HEK293 (cell line): ENCODE measurements at regions not wholly inside any gene's neighbourhood (a gene's known extent, or its start where the extent isn't known, plus 50 kb on each side); places are given as distances from the start of the nearest gene placed in this dataset.
A peak's percentile ranks its signal among the peaks of the same experiment; 100 is the strongest.

ENCODE experiments used
- CTCF ChIA-PET: fragments of 350-600 bp; formaldehyde crosslinking; extraction: SDS; loops from one replicate; lab custom pipeline; 2021; ENCODE audit warnings: antibody characterized with exemption; lab: Yijun Ruan, JAX
- POLR2A ChIA-PET: fragments of 300-600 bp; formaldehyde crosslinking; extraction: SDS; loops from one replicate; lab custom pipeline; 2020; ENCODE audit warnings: antibody characterized with exemption, inconsistent platforms; lab: Yijun Ruan, JAX
- H3K27ac ChIP-seq: fragments of 200-500 bp; sonication (Bioruptor generic); 2 replicates; pipeline ENCODE4 v1.5.1; 2014; ENCODE audit warnings: low read depth, low read length, control low read depth, inconsistent platforms; ENCODE audit errors: extremely low read depth
- H3K36me3 ChIP-seq, 2 experiments: fragments of 200-500 bp in 1 of 2; sonication (Bioruptor generic) in 1 of 2; 1 replicate in 1 of 2; 2 replicates in 1 of 2; pipeline ENCODE4 v1.5.1; 2014 to 2017; ENCODE audit warnings: inconsistent platforms in 2 of 2, low read length in 2 of 2; ENCODE audit not compliant: control insufficient read depth in 2 of 2, insufficient read depth in 1 of 2
- H3K4me1 ChIP-seq: fragments of 200-500 bp; sonication (Bioruptor generic); 2 replicates; pipeline ENCODE4 v1.5.1; 2014; ENCODE audit warnings: mild to moderate bottlenecking, low read length, inconsistent platforms; ENCODE audit not compliant: control insufficient read depth, insufficient read depth
- H3K4me3 ChIP-seq: 2 replicates; pipeline ENCODE4 v1.5.1; 2011; ENCODE audit warnings: low read depth, mild to moderate bottlenecking, control low read depth, low read length, moderate library complexity
- H3K9me3 ChIP-seq: fragments of 200-500 bp; sonication (Bioruptor generic); 2 replicates; pipeline ENCODE4 v1.5.1; 2014; ENCODE audit warnings: low read depth, low read length, inconsistent platforms; ENCODE audit not compliant: control insufficient read depth, insufficient read depth
- BCL6B ChIP-seq: fragments of 450-650 bp; formaldehyde crosslinking; IDR thresholded peaks from 2 replicates; pipeline ENCODE4 v1.5.1; 2017; ENCODE audit warnings: missing biosample characterization, missing genetic modification characterization
- FEZF1 ChIP-seq: fragments of 450-650 bp; formaldehyde crosslinking; IDR thresholded peaks from 2 replicates; pipeline ENCODE4 v1.5.1; 2016; ENCODE audit warnings: missing biosample characterization, missing genetic modification characterization
- GLI2 ChIP-seq: fragments of 450-650 bp; formaldehyde crosslinking; IDR thresholded peaks from 2 replicates; pipeline ENCODE4; 2017; ENCODE audit warnings: missing biosample characterization, missing genetic modification characterization, low read depth, borderline replicate concordance
- GLIS2 ChIP-seq: fragments of 450-650 bp; formaldehyde crosslinking; IDR thresholded peaks from 2 replicates; pipeline ENCODE4 v1.5.1; 2016; ENCODE audit warnings: missing biosample characterization, missing genetic modification characterization
- HOXD13 ChIP-seq: sonication (generic); formaldehyde crosslinking; IDR thresholded peaks from 2 replicates; pipeline ENCODE4 v1.8.0; 2022; ENCODE audit warnings: missing genetic modification reagents, borderline replicate concordance
- KLF17 ChIP-seq: fragments of 450-650 bp; formaldehyde crosslinking; IDR thresholded peaks from 2 replicates; pipeline ENCODE4 v1.5.1; 2016; ENCODE audit warnings: missing biosample characterization, missing genetic modification characterization
- PRDM4 ChIP-seq: fragments of 450-650 bp; formaldehyde crosslinking; IDR thresholded peaks from 2 replicates; pipeline ENCODE4 v1.5.1; 2017; ENCODE audit warnings: missing biosample characterization, missing genetic modification characterization
- TRIM28 ChIP-seq: IDR thresholded peaks from 2 replicates; pipeline ENCODE4 v1.6.1; 2011; ENCODE audit warnings: low read length, control low read depth, borderline replicate concordance
- ZBTB20 ChIP-seq: fragments of 450-650 bp; formaldehyde crosslinking; IDR thresholded peaks from 2 replicates; pipeline ENCODE4 v1.5.1; 2016; ENCODE audit warnings: missing biosample characterization, missing genetic modification characterization
- ZFP3 ChIP-seq: fragments of 450-650 bp; formaldehyde crosslinking; IDR thresholded peaks from 2 replicates; pipeline ENCODE4 v1.5.1; 2016; ENCODE audit warnings: low read depth, missing biosample characterization, missing genetic modification characterization
- ZNF10 ChIP-seq: fragments of 450-650 bp; formaldehyde crosslinking; IDR thresholded peaks from 2 replicates; pipeline ENCODE4 v1.5.1; 2017; ENCODE audit warnings: missing biosample characterization, missing genetic modification characterization
- ZNF112 ChIP-seq: fragments of 450-650 bp; formaldehyde crosslinking; IDR thresholded peaks from 2 replicates; pipeline ENCODE4 v1.5.0; 2017; ENCODE audit warnings: missing biosample characterization, missing genetic modification characterization
- ZNF140 ChIP-seq: fragments of 450-650 bp; formaldehyde crosslinking; IDR thresholded peaks from 2 replicates; pipeline ENCODE4 v1.5.1; 2016; ENCODE audit warnings: missing biosample characterization, missing genetic modification characterization
- ZNF174 ChIP-seq: fragments of 450-650 bp; formaldehyde crosslinking; IDR thresholded peaks from 2 replicates; pipeline ENCODE4 v1.5.0; 2017; ENCODE audit warnings: missing biosample characterization, mild to moderate bottlenecking, missing genetic modification characterization
- ZNF221 ChIP-seq: fragments of 450-650 bp; formaldehyde crosslinking; IDR thresholded peaks from 2 replicates; pipeline ENCODE4 v1.5.1; 2017; ENCODE audit warnings: missing biosample characterization, missing genetic modification characterization, borderline replicate concordance
- ZNF274 ChIP-seq, 2 experiments: fragments of 200-500 bp in 1 of 2; fragments of 450-650 bp in 1 of 2; sonication (Bioruptor generic) in 1 of 2; formaldehyde crosslinking in 1 of 2; IDR thresholded peaks; 2 replicates each; pipeline versions ENCODE4 v1.5.1 to v1.6.1; 2014 to 2016; ENCODE audit warnings: borderline replicate concordance in 1 of 2, inconsistent platforms in 1 of 2, low read length in 1 of 2, missing biosample characterization in 1 of 2, missing genetic modification characterization in 1 of 2
- ZNF324 ChIP-seq: fragments of 450-650 bp; formaldehyde crosslinking; IDR thresholded peaks from 2 replicates; pipeline ENCODE4 v1.5.1; 2016; ENCODE audit warnings: missing biosample characterization, missing genetic modification characterization
- ZNF350 ChIP-seq: fragments of 450-650 bp; formaldehyde crosslinking; IDR thresholded peaks from 2 replicates; pipeline ENCODE4 v1.5.0; 2017; ENCODE audit warnings: missing biosample characterization, mild to moderate bottlenecking, missing genetic modification characterization
- ZNF416 ChIP-seq: fragments of 450-650 bp; formaldehyde crosslinking; IDR thresholded peaks from 2 replicates; pipeline ENCODE4 v1.5.1; 2016; ENCODE audit warnings: missing biosample characterization, missing genetic modification characterization
- ZNF510 ChIP-seq: fragments of 450-650 bp; formaldehyde crosslinking; IDR thresholded peaks from 2 replicates; pipeline ENCODE4 v1.5.1; 2018; ENCODE audit warnings: mild to moderate bottlenecking, missing genetic modification characterization, missing biosample characterization; ENCODE audit not compliant: insufficient replicate concordance
- ZNF521 ChIP-seq: fragments of 450-650 bp; formaldehyde crosslinking; IDR thresholded peaks from 2 replicates; pipeline ENCODE4 v1.5.1; 2017; ENCODE audit warnings: missing biosample characterization, mild to moderate bottlenecking, missing genetic modification characterization
- ZNF549 ChIP-seq: fragments of 450-650 bp; IDR thresholded peaks from 2 replicates; pipeline ENCODE4 v1.5.1; 2018; ENCODE audit warnings: missing biosample characterization, missing genetic modification characterization, mild to moderate bottlenecking, inconsistent platforms, moderate library complexity
- ZNF580 ChIP-seq: fragments of 450-650 bp; formaldehyde crosslinking; IDR thresholded peaks from 2 replicates; pipeline ENCODE4 v1.5.1; 2016; ENCODE audit warnings: missing biosample characterization, missing genetic modification characterization
- ZNF610 ChIP-seq: fragments of 450-650 bp; formaldehyde crosslinking; IDR thresholded peaks from 2 replicates; pipeline ENCODE4 v1.5.1; 2016; ENCODE audit warnings: missing biosample characterization, missing genetic modification characterization, borderline replicate concordance
- ZNF629 ChIP-seq: fragments of 450-650 bp; formaldehyde crosslinking; IDR thresholded peaks from 2 replicates; pipeline ENCODE4 v1.5.1; 2017; ENCODE audit warnings: missing biosample characterization, missing genetic modification characterization
- ZNF660 ChIP-seq: fragments of 450-650 bp; IDR thresholded peaks from 2 replicates; pipeline ENCODE4 v1.5.1; 2018; ENCODE audit warnings: missing biosample characterization, mild to moderate bottlenecking, missing genetic modification characterization
- ZNF670 ChIP-seq: fragments of 450-650 bp; formaldehyde crosslinking; IDR thresholded peaks from 2 replicates; pipeline ENCODE4 v1.5.1; 2016; ENCODE audit warnings: missing biosample characterization, missing genetic modification characterization, low read depth
- ZNF747 ChIP-seq: fragments of 450-650 bp; formaldehyde crosslinking; IDR thresholded peaks from 2 replicates; pipeline ENCODE4 v1.5.1; 2016; ENCODE audit warnings: missing biosample characterization, missing genetic modification characterization
- ZSCAN30 ChIP-seq: fragments of 450-650 bp; IDR thresholded peaks from 2 replicates; pipeline ENCODE4 v1.5.1; 2018; ENCODE audit warnings: missing biosample characterization, mild to moderate bottlenecking, missing genetic modification characterization, moderate library complexity

- no peaks in the 10 kb centered on the region for H3K36me3 ChIP-seq
- TF ChIP-seq ZNF549 (tag by site-specific recombination) (no peak), ZNF510 (peak; percentile 39), ZNF416 (no peak)
- no peak overlapping the region for H3K4me3 ChIP-seq
- no peaks in the 10 kb centered on the region for H3K4me1 ChIP-seq
- H3K9me3 ChIP-seq, result no peaks in the 10 kb centered on the region
- ChIA-PET CTCF (no interaction called here), POLR2A (no interaction called here)
- H3K27ac ChIP-seq, result no peak overlapping the region
Observed at GRCh38 chr13:74883834-74884233, 598.1 kb downstream of the TBC1D4 start.

GRCh38 chr13:74871369-74872070, 610.4 kb downstream of the TBC1D4 start:
- no peak overlapping the region for H3K27ac ChIP-seq
- no peak overlapping the region for H3K4me3 ChIP-seq
- H3K4me1 ChIP-seq, result no peaks in the 10 kb centered on the region
- POLR2A ChIA-PET, result interaction anchor here (0.6 kb wide), 1 partner anchor 73 kb away, joined by 4 read pairs; no protein-coding TSS in a partner anchor
- H3K9me3 ChIP-seq, result no peaks in the 10 kb centered on the region
- CTCF ChIA-PET, result no interaction called here
- no peaks in the 10 kb centered on the region for H3K36me3 ChIP-seq
- TF ChIP-seq HOXD13 (CRISPR knock-in tag), result 0 out of 2 replicates have a peak, but pooled peaks have one; percentile 58
- no peak for TF ChIP-seq ZNF174 (tag by site-specific recombination)
- no peak for TF ChIP-seq ZNF10 (tag by site-specific recombination)
- TF ChIP-seq GLI2 (tag by site-specific recombination), result no peak
- TF ChIP-seq ZNF521, result no peak
- no peak for TF ChIP-seq ZNF629 (tag by site-specific recombination)
- no peak for TF ChIP-seq ZNF660 (tag by site-specific recombination)
- TF ChIP-seq ZNF112 (tag by site-specific recombination), result no peak
- TF ChIP-seq ZNF350 (tag by site-specific recombination), result no peak
- no peak for TF ChIP-seq ZNF140 (tag by site-specific recombination)
- 0 out of 2 replicates have a peak, but pooled peaks have one; percentile 16 for TF ChIP-seq ZNF580 (tag by site-specific recombination)
- no peak for TF ChIP-seq PRDM4 (tag by site-specific recombination)
- TF ChIP-seq KLF17, result no peak
- no peak for TF ChIP-seq ZFP3 (tag by site-specific recombination)
- TF ChIP-seq ZNF274 (IDR thresholded peaks at IDR 0.05; ENCODE audit: low read length), result no peak
- no peak for TF ChIP-seq ZNF274 (tag by site-specific recombination; IDR thresholded peaks at IDR 0.05; ENCODE audit: borderline replicate concordance)
- no peak for TF ChIP-seq GLIS2
- TF ChIP-seq ZSCAN30 (tag by site-specific recombination), result no peak
- no peak for TF ChIP-seq TRIM28
- no peak for TF ChIP-seq ZNF670 (tag by site-specific recombination)
- no peak for TF ChIP-seq ZBTB20 (tag by site-specific recombination)
- no peak for TF ChIP-seq ZNF324 (tag by site-specific recombination)
- no peak for TF ChIP-seq ZNF747 (tag by site-specific recombination)
- no peak for TF ChIP-seq ZNF221 (tag by site-specific recombination)
- 0 out of 2 replicates have a peak, but pooled peaks have one; percentile 49 for TF ChIP-seq BCL6B (tag by site-specific recombination)
- TF ChIP-seq ZNF610 (tag by site-specific recombination), result no peak
- TF ChIP-seq FEZF1 (tag by site-specific recombination), result peak; percentile 60; the same call in 1 of the 2 replicates
